Spinal cord (tissue), 9 donors: ENCODE measurements at regions not wholly inside any gene's neighbourhood (a gene's known extent, or its start where the extent isn't known, plus 50 kb on each side); places are given as distances from the start of the nearest gene placed in this dataset.

Experiments used
- DNase-seq, 6 donors: peaks; one replicate each; pipeline versions ENCODE4 v3.0.0 to v3.0.0-alpha.2; 2013 to 2015; ENCODE audit warnings: low spot score in 6 of 6, low read depth in 4 of 6
- H3K27ac ChIP-seq: one replicate; pipeline ENCODE4 v1.5.1; 2013; ENCODE audit warnings: low read depth, low read length, control low read depth
- H3K27me3 ChIP-seq: one replicate; pipeline ENCODE4 v1.6.1; 2013; ENCODE audit warnings: low read length; ENCODE audit not compliant: control insufficient read depth, insufficient read depth
- H3K36me3 ChIP-seq: one replicate; pipeline ENCODE4 v1.6.1; 2013; ENCODE audit warnings: low read length; ENCODE audit not compliant: control insufficient read depth, insufficient read depth
- H3K4me1 ChIP-seq: one replicate; pipeline ENCODE4 v1.6.1; 2013; ENCODE audit warnings: low read length; ENCODE audit not compliant: control insufficient read depth, insufficient read depth
- H3K4me3 ChIP-seq: one replicate; pipeline ENCODE4 v1.5.1; 2013; ENCODE audit warnings: low read depth, low read length, control low read depth
- H3K9me3 ChIP-seq: one replicate; pipeline ENCODE4 v1.6.1; 2013; ENCODE audit warnings: low read length; ENCODE audit not compliant: control insufficient read depth, insufficient read depth
- WGBS: methylation state at CpG from one replicate; pipeline ENCODE4 v1.1.5; 2013; ENCODE audit warnings: missing lambda C conversion rate; ENCODE audit not compliant: insufficient coverage; 5-methylcytosine and 5-hydroxymethylcytosine counted together
- donor health status: healthy.

DNA sequence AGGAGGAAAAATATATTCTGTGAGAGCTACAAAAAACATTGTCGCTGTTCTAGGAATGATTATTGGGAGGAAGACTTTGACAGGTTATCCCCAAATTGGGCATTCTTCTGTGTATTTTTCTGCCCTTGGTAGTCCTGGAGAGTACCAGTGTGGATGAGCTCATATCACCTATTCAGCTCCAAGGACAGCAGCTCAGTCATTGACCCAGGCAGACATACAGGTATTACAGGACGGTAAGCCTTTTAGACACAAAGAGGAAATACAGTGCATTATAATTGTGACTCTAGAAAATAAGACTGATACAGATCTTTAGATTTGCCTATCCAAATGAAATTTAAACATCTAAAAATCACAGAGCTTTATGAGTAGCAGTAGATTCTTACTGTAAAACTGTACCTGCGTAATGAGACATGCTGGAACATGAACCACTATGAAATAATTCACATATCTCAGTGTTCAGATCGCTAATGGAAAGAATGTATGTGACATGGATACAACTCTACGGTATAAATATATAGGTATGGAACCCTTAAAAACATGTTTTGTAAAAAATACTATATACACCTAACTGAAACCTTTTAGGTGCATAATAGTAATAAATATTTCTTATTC lies 56.0 kb downstream of the PLK2 start:
- WGBS, result no CpG with 5 or more reads among the region's 5 CpGs
- Histone ChIP-seq H3K27ac (no peak overlapping the region), H3K4me3 (no peak overlapping the region), H3K4me1 (no peaks in the 10 kb centered on the region), H3K27me3 (no peaks in the 10 kb centered on the region), H3K9me3 (no peaks in the 10 kb centered on the region), H3K36me3 (no peaks in the 10 kb centered on the region)
- no peak for DNase-seq

DNA sequence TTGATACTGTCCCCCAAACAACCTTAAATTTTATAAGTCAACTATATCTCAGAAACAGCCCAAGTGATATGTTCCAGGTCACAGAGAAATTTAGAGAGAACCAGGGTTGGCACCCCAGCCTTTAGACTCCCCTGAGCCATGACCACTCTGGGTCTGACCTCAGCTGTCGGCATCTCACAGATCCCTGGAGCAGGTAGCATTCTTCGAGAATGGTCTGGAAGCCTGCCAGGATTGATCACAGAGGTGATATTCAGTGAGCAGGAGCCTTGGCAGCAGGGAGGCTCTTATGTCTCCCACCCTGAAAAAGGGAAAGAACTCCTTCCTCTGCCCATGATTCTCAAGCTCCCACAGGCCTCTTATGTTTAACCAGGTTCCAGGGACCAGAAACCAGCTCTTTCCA lies 58.2 kb downstream of the PLK2 start:
- Histone ChIP-seq H3K4me3 (no peak overlapping the region), H3K27ac (no peak overlapping the region), H3K9me3 (no peaks in the 10 kb centered on the region), H3K4me1 (no peaks in the 10 kb centered on the region), H3K36me3 (no peaks in the 10 kb centered on the region), H3K27me3 (no peaks in the 10 kb centered on the region)
- 76% methylated on average over 2 of the region's 2 CpGs for WGBS
- DNase-seq, result no peak

GRCh38 chr5:58400737-58401136 lies 59.1 kb downstream of the PLK2 start:
- Histone ChIP-seq H3K36me3 (no peaks in the 10 kb centered on the region), H3K4me3 (no peak overlapping the region), H3K4me1 (no peaks in the 10 kb centered on the region), H3K27ac (no peak overlapping the region), H3K9me3 (no peaks in the 10 kb centered on the region), H3K27me3 (no peaks in the 10 kb centered on the region)
- no peak for DNase-seq
- no CpG with 5 or more reads among the region's 2 CpGs for WGBS

- no peaks in the 10 kb centered on the region for H3K36me3 ChIP-seq
- DNase-seq, result no peak
- no peaks in the 10 kb centered on the region for H3K9me3 ChIP-seq
- H3K27ac ChIP-seq, result no peak overlapping the region
- no CpG with 5 or more reads among the region's 1 CpG for WGBS
- H3K4me3 ChIP-seq, result no peak overlapping the region
- H3K4me1 ChIP-seq, result no peaks in the 10 kb centered on the region
- H3K27me3 ChIP-seq, result no peaks in the 10 kb centered on the region
These were observed 59.9 kb downstream of the PLK2 start for GRCh38 chr5:58399951-58400350.

- no peak overlapping the region for H3K4me3 ChIP-seq
- H3K4me1 ChIP-seq, result no peaks in the 10 kb centered on the region
- H3K27me3 ChIP-seq, result no peaks in the 10 kb centered on the region
- H3K27ac ChIP-seq, result no peak overlapping the region
- H3K9me3 ChIP-seq, result no peaks in the 10 kb centered on the region
- H3K36me3 ChIP-seq, result no peaks in the 10 kb centered on the region
- DNase-seq, result no peak
- 100% methylated on average over 1 of the region's 2 CpGs for WGBS
These were observed 65.5 kb downstream of the PLK2 start for GRCh38 chr5:58394339-58394738.

DNA sequence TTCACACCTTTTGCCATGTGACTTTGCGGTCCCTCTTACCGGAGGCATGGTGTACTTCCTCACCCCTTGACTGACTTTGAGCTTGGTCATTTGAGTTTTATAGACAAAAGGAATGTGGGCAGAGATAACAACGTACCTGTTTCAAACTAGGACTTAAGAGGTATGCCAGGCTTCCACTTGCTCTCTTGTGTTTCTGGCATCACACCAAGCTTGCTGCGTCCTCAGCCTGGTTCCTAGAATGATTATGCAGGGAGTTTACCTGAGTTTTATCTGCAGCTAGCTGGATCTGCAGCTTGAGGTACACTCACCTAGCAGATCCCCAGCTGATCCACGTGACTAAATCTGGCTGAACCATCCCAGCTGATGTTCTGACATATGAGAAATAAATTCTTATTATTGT lies 66.2 kb downstream of the PLK2 start:
- H3K36me3 ChIP-seq, result no peaks in the 10 kb centered on the region
- no peak for DNase-seq
- no peak overlapping the region for H3K4me3 ChIP-seq
- WGBS, result 85% methylated on average over 2 of the region's 5 CpGs
- no peaks in the 10 kb centered on the region for H3K9me3 ChIP-seq
- no peaks in the 10 kb centered on the region for H3K4me1 ChIP-seq
- H3K27me3 ChIP-seq, result no peaks in the 10 kb centered on the region
- H3K27ac ChIP-seq, result no peak overlapping the region

DNA sequence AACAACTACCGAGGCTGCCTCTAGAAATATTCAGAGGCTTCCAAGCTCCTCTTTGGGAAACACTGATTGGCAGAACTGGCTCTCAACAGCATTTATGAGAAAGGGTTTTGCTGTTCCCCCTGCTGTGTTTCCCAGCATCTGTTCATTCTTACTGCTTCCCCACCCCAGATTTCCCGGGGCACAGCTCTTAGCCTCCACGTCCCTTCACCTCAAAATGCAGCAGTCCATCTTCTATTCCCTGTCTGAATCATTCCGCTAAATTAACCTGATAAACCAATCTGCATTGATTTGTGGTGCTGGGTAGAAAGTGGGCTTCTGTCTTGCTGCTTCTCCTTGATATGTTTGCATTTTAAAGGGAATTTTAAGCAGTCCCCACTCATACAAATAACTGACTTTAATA lies 67.4 kb downstream of the PLK2 start:
- DNase-seq, result peak in 1 of 6 donors; percentile 14
- Histone ChIP-seq H3K27ac (no peak overlapping the region), H3K4me1 (no peaks in the 10 kb centered on the region), H3K27me3 (no peaks in the 10 kb centered on the region), H3K36me3 (no peaks in the 10 kb centered on the region), H3K4me3 (no peak overlapping the region), H3K9me3 (no peaks in the 10 kb centered on the region)
- 20% methylated on average over 1 of the region's 4 CpGs for WGBS

GRCh38 chr5:58383448-58383847 lies 76.4 kb downstream of the PLK2 start:
- Histone ChIP-seq H3K4me3 (no peak overlapping the region), H3K9me3 (peaks cover 7% of the 10 kb centered on the region), H3K27ac (no peak overlapping the region), H3K4me1 (no peaks in the 10 kb centered on the region), H3K36me3 (no peaks in the 10 kb centered on the region), H3K27me3 (no peaks in the 10 kb centered on the region)
- no CpG with 5 or more reads among the region's 2 CpGs for WGBS
- no peak for DNase-seq

DNA sequence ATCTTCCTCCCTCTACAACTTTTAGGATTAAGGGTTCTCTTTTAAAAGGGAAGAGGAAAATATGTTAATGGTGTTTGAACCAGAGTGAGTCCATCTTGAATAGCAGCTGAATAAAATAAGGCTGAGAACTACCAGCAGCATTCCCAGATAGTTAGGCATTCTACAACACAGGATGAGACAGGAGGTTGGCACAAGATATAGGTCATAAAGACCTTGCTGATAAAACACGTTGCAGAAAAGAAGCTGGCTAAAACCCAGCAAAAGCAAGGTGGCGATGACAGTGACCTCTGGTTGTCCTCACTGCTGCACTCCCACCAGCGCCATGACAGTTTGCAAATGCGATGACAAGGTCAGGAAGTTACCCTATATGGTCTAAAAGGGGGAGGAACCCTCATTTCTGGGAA lies 77.8 kb downstream of the PLK2 start:
- no peak overlapping the region for H3K4me3 ChIP-seq
- WGBS, result 88% methylated on average over 3 of the region's 4 CpGs
- no peak for DNase-seq
- no peaks in the 10 kb centered on the region for H3K36me3 ChIP-seq
- peaks cover 7% of the 10 kb centered on the region for H3K9me3 ChIP-seq
- H3K27ac ChIP-seq, result no peak overlapping the region
- no peaks in the 10 kb centered on the region for H3K27me3 ChIP-seq
- H3K4me1 ChIP-seq, result no peaks in the 10 kb centered on the region

GRCh38 chr5:58381566-58381965 lies 78.3 kb downstream of the PLK2 start:
- Histone ChIP-seq H3K9me3 (peaks cover 7% of the 10 kb centered on the region), H3K4me1 (no peaks in the 10 kb centered on the region), H3K36me3 (no peaks in the 10 kb centered on the region), H3K27me3 (no peaks in the 10 kb centered on the region), H3K27ac (no peak overlapping the region), H3K4me3 (no peak overlapping the region)
- DNase-seq, result no peak
